ENCODE measurements at regions not wholly inside any gene's neighbourhood (a gene's known extent, or its start where the extent isn't known, plus 50 kb on each side); places are given as distances from the start of the nearest gene placed in this dataset.

- H3K9me3 Mint-ChIP-seq (ENCODE audit: low read depth) = peaks cover 6% of the 10 kb centered on the region
- H3K4me1 Mint-ChIP-seq (ENCODE audit: low read depth) = peaks cover 4% of the 10 kb centered on the region
- no peaks in the 10 kb centered on the region for H3K27me3 Mint-ChIP-seq
- no peak overlapping the region for H3K4me3 Mint-ChIP-seq
- no peaks in the 10 kb centered on the region for H3K36me3 Mint-ChIP-seq
- no peak overlapping the region for H3K27ac Mint-ChIP-seq
These were observed 288.2 kb upstream of the MAN1A1 start for GRCh38 chr6:119637768-119638167.

GRCh38 chr6:119636060-119636459 is 286.5 kb upstream of the MAN1A1 start:
- no peaks in the 10 kb centered on the region for H3K36me3 Mint-ChIP-seq
- peaks cover 4% of the 10 kb centered on the region for H3K4me1 Mint-ChIP-seq (ENCODE audit: low read depth)
- H3K27ac Mint-ChIP-seq = no peak overlapping the region
- H3K9me3 Mint-ChIP-seq (ENCODE audit: low read depth) = peaks cover 10% of the 10 kb centered on the region
- H3K4me3 Mint-ChIP-seq = no peak overlapping the region
- no peaks in the 10 kb centered on the region for H3K27me3 Mint-ChIP-seq

GRCh38 chr6:119633461-119633860 is 283.9 kb upstream of the MAN1A1 start:
- H3K36me3 Mint-ChIP-seq = no peaks in the 10 kb centered on the region
- peaks cover 10% of the 10 kb centered on the region for H3K9me3 Mint-ChIP-seq (ENCODE audit: low read depth)
- H3K27ac Mint-ChIP-seq = no peak overlapping the region
- H3K4me1 Mint-ChIP-seq (ENCODE audit: low read depth) = peaks cover 4% of the 10 kb centered on the region
- H3K27me3 Mint-ChIP-seq = no peaks in the 10 kb centered on the region
- H3K4me3 Mint-ChIP-seq = no peak overlapping the region

GRCh38 chr6:119630561-119631192 is 281.1 kb upstream of the MAN1A1 start:
- no peaks in the 10 kb centered on the region for H3K4me1 Mint-ChIP-seq (ENCODE audit: low read depth)
- no peak overlapping the region for H3K27ac Mint-ChIP-seq
- H3K9me3 Mint-ChIP-seq (ENCODE audit: low read depth) = peaks cover 10% of the 10 kb centered on the region
- H3K4me3 Mint-ChIP-seq = no peak overlapping the region
- H3K36me3 Mint-ChIP-seq = no peaks in the 10 kb centered on the region
- peaks cover 2% of the 10 kb centered on the region for H3K27me3 Mint-ChIP-seq

- H3K4me3 Mint-ChIP-seq = no peak overlapping the region
- no peak overlapping the region for H3K27ac Mint-ChIP-seq
- H3K27me3 Mint-ChIP-seq = peaks cover 2% of the 10 kb centered on the region
- no peaks in the 10 kb centered on the region for H3K4me1 Mint-ChIP-seq (ENCODE audit: low read depth)
- peaks cover 4% of the 10 kb centered on the region for H3K9me3 Mint-ChIP-seq (ENCODE audit: low read depth)
- no peaks in the 10 kb centered on the region for H3K36me3 Mint-ChIP-seq
These were observed 279.4 kb upstream of the MAN1A1 start for GRCh38 chr6:119628691-119629594.

GRCh38 chr6:119627908-119628669 is 278.5 kb upstream of the MAN1A1 start:
- H3K27ac Mint-ChIP-seq = no peak overlapping the region
- no peak overlapping the region for H3K4me3 Mint-ChIP-seq
- H3K4me1 Mint-ChIP-seq (ENCODE audit: low read depth) = no peaks in the 10 kb centered on the region
- H3K27me3 Mint-ChIP-seq = peaks cover 2% of the 10 kb centered on the region
- no peaks in the 10 kb centered on the region for H3K36me3 Mint-ChIP-seq
- peaks cover 4% of the 10 kb centered on the region for H3K9me3 Mint-ChIP-seq (ENCODE audit: low read depth)

- no peaks in the 10 kb centered on the region for H3K4me1 Mint-ChIP-seq (ENCODE audit: low read depth)
- H3K4me3 Mint-ChIP-seq = no peak overlapping the region
- no peak overlapping the region for H3K27ac Mint-ChIP-seq
- peaks cover 2% of the 10 kb centered on the region for H3K27me3 Mint-ChIP-seq
- H3K36me3 Mint-ChIP-seq = no peaks in the 10 kb centered on the region
- peaks cover 4% of the 10 kb centered on the region for H3K9me3 Mint-ChIP-seq (ENCODE audit: low read depth)
These were observed 277.5 kb upstream of the MAN1A1 start for GRCh38 chr6:119626884-119627619.

GRCh38 chr6:119620846-119621555 is 271.4 kb upstream of the MAN1A1 start:
- no peak overlapping the region for H3K27ac Mint-ChIP-seq
- H3K4me1 Mint-ChIP-seq (ENCODE audit: low read depth) = no peaks in the 10 kb centered on the region
- H3K36me3 Mint-ChIP-seq = no peaks in the 10 kb centered on the region
- no peaks in the 10 kb centered on the region for H3K9me3 Mint-ChIP-seq (ENCODE audit: low read depth)
- H3K4me3 Mint-ChIP-seq = no peak overlapping the region
- H3K27me3 Mint-ChIP-seq = no peaks in the 10 kb centered on the region

- Mint-ChIP-seq H3K27me3 (no peaks in the 10 kb centered on the region), H3K27ac (no peak overlapping the region), H3K4me1 (ENCODE audit: low read depth) (no peaks in the 10 kb centered on the region), H3K4me3 (no peak overlapping the region), H3K36me3 (no peaks in the 10 kb centered on the region), H3K9me3 (ENCODE audit: low read depth) (no peaks in the 10 kb centered on the region)
These were observed 264.6 kb upstream of the MAN1A1 start for GRCh38 chr6:119614138-119614537.

GRCh38 chr6:119612911-119613381 is 263.4 kb upstream of the MAN1A1 start:
- no peaks in the 10 kb centered on the region for H3K9me3 Mint-ChIP-seq (ENCODE audit: low read depth)
- H3K27me3 Mint-ChIP-seq = no peaks in the 10 kb centered on the region
- no peaks in the 10 kb centered on the region for H3K36me3 Mint-ChIP-seq
- no peak overlapping the region for H3K4me3 Mint-ChIP-seq
- no peak overlapping the region for H3K27ac Mint-ChIP-seq
- no peaks in the 10 kb centered on the region for H3K4me1 Mint-ChIP-seq (ENCODE audit: low read depth)

GRCh38 chr6:119612176-119612891 is 262.8 kb upstream of the MAN1A1 start:
- Mint-ChIP-seq H3K27me3 (no peaks in the 10 kb centered on the region), H3K9me3 (ENCODE audit: low read depth) (no peaks in the 10 kb centered on the region), H3K27ac (no peak overlapping the region), H3K4me1 (ENCODE audit: low read depth) (no peaks in the 10 kb centered on the region), H3K36me3 (no peaks in the 10 kb centered on the region), H3K4me3 (no peak overlapping the region)

- no peaks in the 10 kb centered on the region for H3K9me3 Mint-ChIP-seq (ENCODE audit: low read depth)
- no peak overlapping the region for H3K27ac Mint-ChIP-seq
- H3K4me1 Mint-ChIP-seq (ENCODE audit: low read depth) = no peaks in the 10 kb centered on the region
- no peaks in the 10 kb centered on the region for H3K27me3 Mint-ChIP-seq
- no peak overlapping the region for H3K4me3 Mint-ChIP-seq
- H3K36me3 Mint-ChIP-seq = no peaks in the 10 kb centered on the region
These were observed 261.2 kb upstream of the MAN1A1 start for GRCh38 chr6:119610754-119611153.

- H3K4me1 Mint-ChIP-seq (ENCODE audit: low read depth) = no peaks in the 10 kb centered on the region
- no peaks in the 10 kb centered on the region for H3K9me3 Mint-ChIP-seq (ENCODE audit: low read depth)
- H3K36me3 Mint-ChIP-seq = no peaks in the 10 kb centered on the region
- no peak overlapping the region for H3K27ac Mint-ChIP-seq
- no peak overlapping the region for H3K4me3 Mint-ChIP-seq
- no peaks in the 10 kb centered on the region for H3K27me3 Mint-ChIP-seq
These were observed 260.7 kb upstream of the MAN1A1 start for GRCh38 chr6:119610265-119610664.
